SK-N-MC (cell line): ENCODE measurements at regions not wholly inside any gene's neighbourhood (a gene's known extent, or its start where the extent isn't known, plus 50 kb on each side); places are given as distances from the start of the nearest gene placed in this dataset.

Experiments
- EZH2 ChIP-seq: fragments of 200-600 bp; sonication (generic); IDR thresholded peaks from one replicate; pipeline ENCODE4 v1.6.1; 2017; ENCODE audit warnings: antibody characterized with exemption
- FOXP2 ChIP-seq: optimal IDR thresholded peaks from 2 replicates; pipeline ENCODE3; 2011; ENCODE audit warnings: mild to moderate bottlenecking, moderate library complexity; ENCODE audit not compliant: insufficient read depth; ENCODE audit errors: extremely low read length, control extremely low read depth
- POLR2AphosphoS5 ChIP-seq: IDR thresholded peaks from 2 replicates; pipeline ENCODE4 v1.6.1; 2012; ENCODE audit warnings: mild to moderate bottlenecking, low read depth, low read length, borderline replicate concordance

- TF ChIP-seq POLR2AphosphoS5: no peak
- TF ChIP-seq EZH2: no peak
- no peak for TF ChIP-seq FOXP2
Measured at GRCh38 chr9:87233431-87233830, 264.2 kb upstream of the DAPK1 start.
